Left lung (tissue), 4 donors: ENCODE measurements at regions not wholly inside any gene's neighbourhood (a gene's known extent, or its start where the extent isn't known, plus 50 kb on each side); places are given as distances from the start of the nearest gene placed in this dataset.

Experiments used
- ATAC-seq: fragments of 200-7000 bp; cut with Tn5 transposase; one replicate; pipeline ENCODE4 v1.9.1; 2020; ENCODE audit warnings: moderate library complexity
- DNase-seq, 4 donors: peaks; one replicate each; pipeline ENCODE4 v3.0.0-alpha.2; 2013 to 2020
- H3K27ac ChIP-seq, 2 donors: fragments of 200-600 bp; sonication (generic) in 1 of 2; one replicate each; pipeline versions ENCODE4 v1.5.0 to v1.8.0; 2020 to 2021
- H3K27me3 ChIP-seq, 2 donors: fragments of 200-600 bp; sonication (generic) in 1 of 2; one replicate each; pipeline versions ENCODE4 v1.5.0 to v1.8.0; 2020 to 2021
- H3K36me3 ChIP-seq, 2 donors: fragments of 200-600 bp; sonication (generic) in 1 of 2; one replicate each; pipeline versions ENCODE4 v1.5.0 to v1.8.0; 2020 to 2021
- H3K4me1 ChIP-seq, 2 donors: fragments of 200-600 bp; one replicate each; pipeline ENCODE4 v1.8.0; 2021
- H3K4me3 ChIP-seq, 2 donors: fragments of 200-600 bp; sonication (generic) in 1 of 2; one replicate each; pipeline versions ENCODE4 v1.5.0 to v1.8.0; 2020 to 2021; ENCODE audit warnings: mild to moderate bottlenecking in 1 of 2
- H3K9me3 ChIP-seq, 2 donors: fragments of 200-600 bp; sonication (generic) in 1 of 2; one replicate each; pipeline versions ENCODE4 v1.5.0 to v1.8.0; 2020 to 2021
- intact Hi-C, 2 donors: fragments of 100-400 bp; cut with DNase I; formaldehyde crosslinking; loops; one replicate each; pipeline versions ENCODE4 v1.11.2 to v1.14.2; 2022
- TF ChIP-seq, protein P1 (sequence below), 2 donors: fragments of 200-600 bp; sonication (generic) in 1 of 2; IDR thresholded peaks; one replicate each; pipeline versions ENCODE4 v1.5.0 to v1.8.0; 2021; ENCODE audit warnings: antibody characterized with exemption in 2 of 2
- donor health status: DM: no; HTN: yes; CAD: no.
- donor health status: DM: no; HTN: no; CAD: no.

GRCh38 chr11:92342886-92343285 is 118.3 kb downstream of the FAT3 start:
- no peak overlapping the region for H3K27ac ChIP-seq
- H3K4me1 ChIP-seq: no peaks in the 10 kb centered on the region
- no peaks in the 10 kb centered on the region for H3K27me3 ChIP-seq
- H3K9me3 ChIP-seq: no peaks in the 10 kb centered on the region
- TF ChIP-seq, protein P1, sequence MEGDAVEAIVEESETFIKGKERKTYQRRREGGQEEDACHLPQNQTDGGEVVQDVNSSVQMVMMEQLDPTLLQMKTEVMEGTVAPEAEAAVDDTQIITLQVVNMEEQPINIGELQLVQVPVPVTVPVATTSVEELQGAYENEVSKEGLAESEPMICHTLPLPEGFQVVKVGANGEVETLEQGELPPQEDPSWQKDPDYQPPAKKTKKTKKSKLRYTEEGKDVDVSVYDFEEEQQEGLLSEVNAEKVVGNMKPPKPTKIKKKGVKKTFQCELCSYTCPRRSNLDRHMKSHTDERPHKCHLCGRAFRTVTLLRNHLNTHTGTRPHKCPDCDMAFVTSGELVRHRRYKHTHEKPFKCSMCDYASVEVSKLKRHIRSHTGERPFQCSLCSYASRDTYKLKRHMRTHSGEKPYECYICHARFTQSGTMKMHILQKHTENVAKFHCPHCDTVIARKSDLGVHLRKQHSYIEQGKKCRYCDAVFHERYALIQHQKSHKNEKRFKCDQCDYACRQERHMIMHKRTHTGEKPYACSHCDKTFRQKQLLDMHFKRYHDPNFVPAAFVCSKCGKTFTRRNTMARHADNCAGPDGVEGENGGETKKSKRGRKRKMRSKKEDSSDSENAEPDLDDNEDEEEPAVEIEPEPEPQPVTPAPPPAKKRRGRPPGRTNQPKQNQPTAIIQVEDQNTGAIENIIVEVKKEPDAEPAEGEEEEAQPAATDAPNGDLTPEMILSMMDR (IDR thresholded peaks at IDR 0.05): no peak
- intact Hi-C loops: no loop called here
- ATAC-seq (no peak), DNase-seq (no peak)
- H3K36me3 ChIP-seq: no peaks in the 10 kb centered on the region
- H3K4me3 ChIP-seq: no peak overlapping the region

- intact Hi-C loops: no loop called here
- H3K4me1 ChIP-seq: no peaks in the 10 kb centered on the region
- H3K27ac ChIP-seq: no peak overlapping the region
- H3K9me3 ChIP-seq: no peaks in the 10 kb centered on the region
- no peak overlapping the region for H3K4me3 ChIP-seq
- TF ChIP-seq, protein P1 (IDR thresholded peaks at IDR 0.05): no peak
- DNase-seq (no peak), ATAC-seq (no peak)
- no peaks in the 10 kb centered on the region for H3K27me3 ChIP-seq
- H3K36me3 ChIP-seq: no peaks in the 10 kb centered on the region
These were observed 121.6 kb downstream of the FAT3 start for GRCh38 chr11:92346220-92346619.

- TF ChIP-seq, protein P1 (IDR thresholded peaks at IDR 0.05): no peak
- no peak overlapping the region for H3K27ac ChIP-seq
- DNase-seq (no peak), ATAC-seq (no peak)
- no peaks in the 10 kb centered on the region for H3K4me1 ChIP-seq
- H3K36me3 ChIP-seq: no peaks in the 10 kb centered on the region
- H3K4me3 ChIP-seq: no peak overlapping the region
- H3K9me3 ChIP-seq: no peaks in the 10 kb centered on the region
- H3K27me3 ChIP-seq: no peaks in the 10 kb centered on the region
- intact Hi-C loops: no loop called here
These were observed 122.8 kb downstream of the FAT3 start for GRCh38 chr11:92347454-92347853.

- Histone ChIP-seq H3K27me3 (no peaks in the 10 kb centered on the region), H3K9me3 (no peaks in the 10 kb centered on the region), H3K4me3 (no peak overlapping the region), H3K4me1 (no peaks in the 10 kb centered on the region), H3K27ac (no peak overlapping the region), H3K36me3 (no peaks in the 10 kb centered on the region)
- intact Hi-C loops: no loop called here
- DNase-seq (no peak), ATAC-seq (no peak)
- TF ChIP-seq, protein P1 (IDR thresholded peaks at IDR 0.05): no peak
These were observed 125.0 kb downstream of the FAT3 start for GRCh38 chr11:92349486-92350156.

DNA sequence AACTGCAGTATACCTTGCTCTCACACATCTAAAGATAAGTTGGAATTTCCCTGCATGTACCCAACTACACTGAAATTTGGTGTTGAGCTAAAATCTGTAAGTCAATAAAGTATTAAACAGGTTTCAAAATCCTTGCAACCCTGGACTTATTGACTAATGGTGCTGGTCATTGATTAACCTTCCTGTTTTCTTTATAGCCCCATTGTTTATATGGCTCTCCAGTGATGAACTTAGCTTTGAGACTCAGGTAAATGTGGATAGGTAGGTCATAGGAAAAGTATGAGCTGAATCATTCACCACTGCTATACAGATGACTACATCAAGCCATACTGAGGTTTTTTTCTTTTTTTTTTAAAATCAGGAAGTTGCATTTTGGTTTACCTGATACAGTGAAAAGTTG is 132.7 kb downstream of the FAT3 start:
- no peaks in the 10 kb centered on the region for H3K27me3 ChIP-seq
- no peaks in the 10 kb centered on the region for H3K9me3 ChIP-seq
- no peak for DNase-seq
- H3K4me1 ChIP-seq: no peaks in the 10 kb centered on the region
- TF ChIP-seq, protein P1 (IDR thresholded peaks at IDR 0.05): no peak
- intact Hi-C loops: no loop called here
- H3K36me3 ChIP-seq: no peaks in the 10 kb centered on the region
- no peak overlapping the region for H3K27ac ChIP-seq
- no peak overlapping the region for H3K4me3 ChIP-seq
- ATAC-seq: no peak
